ENCODE measurements at regions not wholly inside any gene's neighbourhood (a gene's known extent, or its start where the extent isn't known, plus 50 kb on each side); places are given as distances from the start of the nearest gene placed in this dataset.

DNA sequence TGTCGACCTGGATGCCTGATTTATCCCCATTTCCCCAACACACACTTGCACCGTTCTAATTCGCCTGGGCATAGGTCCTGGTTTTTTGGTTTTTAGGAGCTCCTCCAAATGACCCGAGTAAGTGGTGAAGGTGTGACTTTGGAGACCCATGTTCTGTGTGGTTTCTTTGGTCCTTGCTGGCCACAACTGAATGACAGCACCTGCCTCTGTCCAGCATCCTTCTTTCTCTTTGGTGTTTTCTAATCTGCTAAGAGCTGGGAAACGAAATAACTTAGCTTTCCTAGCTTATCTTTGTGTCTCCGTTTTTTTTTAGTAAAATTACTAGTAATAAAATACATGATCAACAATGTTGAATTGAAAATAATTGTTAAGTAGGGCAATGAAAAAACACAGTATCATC is 120.2 kb downstream of the PRLHR start:
- no peaks in the 10 kb centered on the region for H3K4me1 ChIP-seq (ENCODE audit: control insufficient read depth in 4 of 4, insufficient read depth in 4 of 4, low read length in 3 of 4)
- no peaks in the 10 kb centered on the region for H3K36me3 ChIP-seq (ENCODE audit: control insufficient read depth in 4 of 4, insufficient read depth in 3 of 4, low read depth in 1 of 4, low read length in 3 of 4)
- 65% methylated on average over 6 of the region's 6 CpGs for WGBS
- no peak overlapping the region for H3K27ac ChIP-seq (ENCODE audit: low read depth in 1 of 2, low read length in 2 of 2)
- DNase-seq (ENCODE audit: low spot score) = no peak
- no peaks in the 10 kb centered on the region for H3K9me3 ChIP-seq (ENCODE audit: control insufficient read depth in 4 of 4, low read length in 3 of 4)
- no peak overlapping the region for H3K9ac ChIP-seq (ENCODE audit: low read depth in 1 of 2, low read length in 2 of 2)
- TF ChIP-seq RAD21 (IDR thresholded peaks at IDR 0.05) (no peak), HNF4G (IDR thresholded peaks at IDR 0.05) (no peak), HNF4A (conservative IDR thresholded peaks at IDR 0.05) (no peak), RXRA (IDR thresholded peaks at IDR 0.05) (no peak), ZBTB33 (IDR thresholded peaks at IDR 0.05) (no peak), GABPA (IDR thresholded peaks at IDR 0.05 in 1 of 2, conservative IDR thresholded peaks at IDR 0.05 in 1 of 2) (no peak), SP1 (IDR thresholded peaks at IDR 0.05) (no peak), EGR1 (IDR thresholded peaks at IDR 0.05; ENCODE audit: low read depth in 2 of 2) (no peak), TAF1 (conservative IDR thresholded peaks at IDR 0.05) (no peak), JUND (IDR thresholded peaks at IDR 0.05) (no peak), FOXA1 (IDR thresholded peaks at IDR 0.05) (no peak), CTCF (IDR thresholded peaks at IDR 0.05; ENCODE audit: low read depth, low read length, missing input control) (no peak), REST (IDR thresholded peaks at IDR 0.05) (no peak), NR2F2 (IDR thresholded peaks at IDR 0.05) (no peak), FOXA2 (IDR thresholded peaks at IDR 0.05) (no peak)
- TF ChIP-seq, protein P1, sequence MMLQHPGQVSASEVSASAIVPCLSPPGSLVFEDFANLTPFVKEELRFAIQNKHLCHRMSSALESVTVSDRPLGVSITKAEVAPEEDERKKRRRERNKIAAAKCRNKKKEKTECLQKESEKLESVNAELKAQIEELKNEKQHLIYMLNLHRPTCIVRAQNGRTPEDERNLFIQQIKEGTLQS (IDR thresholded peaks at IDR 0.05) = no peak
- no peak overlapping the region for H3K4me3 ChIP-seq (ENCODE audit: low read depth in 1 of 3, low read length in 3 of 3)
- H3K27me3 ChIP-seq (ENCODE audit: control insufficient read depth in 4 of 4, insufficient read depth in 4 of 4, low read length in 3 of 4) = peaks cover 0 to 7% (median 0%) of the 10 kb centered on the region in 4 donors

- peaks cover 0 to 9% (median 0%) of the 10 kb centered on the region in 4 donors for H3K27me3 ChIP-seq (ENCODE audit: control insufficient read depth in 4 of 4, insufficient read depth in 4 of 4, low read length in 3 of 4)
- H3K36me3 ChIP-seq (ENCODE audit: control insufficient read depth in 4 of 4, insufficient read depth in 3 of 4, low read depth in 1 of 4, low read length in 3 of 4) = no peaks in the 10 kb centered on the region
- H3K27ac ChIP-seq (ENCODE audit: low read depth in 1 of 2, low read length in 2 of 2) = no peak overlapping the region
- no peaks in the 10 kb centered on the region for H3K4me1 ChIP-seq (ENCODE audit: control insufficient read depth in 4 of 4, insufficient read depth in 4 of 4, low read length in 3 of 4)
- WGBS = 85% methylated on average over 6 of the region's 6 CpGs
- no peak overlapping the region for H3K9ac ChIP-seq (ENCODE audit: low read depth in 1 of 2, low read length in 2 of 2)
- H3K4me3 ChIP-seq (ENCODE audit: low read depth in 1 of 3, low read length in 3 of 3) = no peak overlapping the region
- DNase-seq (ENCODE audit: low spot score) = no peak
- no peak for TF ChIP-seq RXRA (IDR thresholded peaks at IDR 0.05)
- no peak for TF ChIP-seq REST (IDR thresholded peaks at IDR 0.05)
- no peak for TF ChIP-seq ZBTB33 (IDR thresholded peaks at IDR 0.05)
- TF ChIP-seq GABPA (IDR thresholded peaks at IDR 0.05 in 1 of 2, conservative IDR thresholded peaks at IDR 0.05 in 1 of 2) = no peak
- TF ChIP-seq RAD21 (IDR thresholded peaks at IDR 0.05) = no peak
- H3K9me3 ChIP-seq (ENCODE audit: control insufficient read depth in 4 of 4, low read length in 3 of 4) = no peaks in the 10 kb centered on the region
Measured at GRCh38 chr10:118474111-118474510, 121.3 kb downstream of the PRLHR start.
